DND-41 (cell line): ENCODE measurements at regions not wholly inside any gene's neighbourhood (a gene's known extent, or its start where the extent isn't known, plus 50 kb on each side); places are given as distances from the start of the nearest gene placed in this dataset.

ENCODE experiments used
- ATAC-seq: fragments of 200-7000 bp; cut with Tn5 transposase; 3 replicates; pipeline ENCODE4 v1.9.1; 2021; ENCODE audit warnings: low read depth; ENCODE audit not compliant: insufficient read depth
- DNase-seq: peaks from one replicate; pipeline ENCODE4 v3.0.0-alpha.2; 2020
- H2AFZ ChIP-seq: 2 replicates; pipeline ENCODE4 v1.6.0; 2012; ENCODE audit warnings: low read depth, low read length
- H3K27ac ChIP-seq: 2 replicates; pipeline ENCODE4 v1.5.1; 2012; ENCODE audit warnings: low read length, inconsistent platforms
- H3K27me3 ChIP-seq: fragments of 200-600 bp; sonication (generic); 2 replicates; pipeline ENCODE4 v1.6.0; 2012; ENCODE audit warnings: low read length, mild to moderate bottlenecking, inconsistent platforms; ENCODE audit not compliant: insufficient read depth, poor library complexity
- H3K36me3 ChIP-seq: 2 replicates; pipeline ENCODE4 v1.5.1; 2012; ENCODE audit warnings: low read length, inconsistent platforms; ENCODE audit not compliant: insufficient read depth
- H3K4me1 ChIP-seq: 2 replicates; pipeline ENCODE4 v1.5.1; 2012; ENCODE audit warnings: mild to moderate bottlenecking, low read length; ENCODE audit not compliant: insufficient read depth
- H3K4me2 ChIP-seq: 2 replicates; pipeline ENCODE4 v1.6.0; 2012; ENCODE audit warnings: mild to moderate bottlenecking, moderate library complexity, low read length, inconsistent platforms; ENCODE audit not compliant: insufficient read depth
- H3K4me3 ChIP-seq, 2 experiments: fragments of 200-600 bp in 1 of 2; shearing (Covaris generic) in 1 of 2; 2 replicates each; pipeline ENCODE4 v1.5.1; 2012 to 2016; ENCODE audit warnings: inconsistent platforms in 2 of 2, low read length in 2 of 2, mild to moderate bottlenecking in 2 of 2, low read depth in 1 of 2, moderate library complexity in 1 of 2
- H3K79me2 ChIP-seq: 2 replicates; pipeline ENCODE4 v1.6.0; 2012; ENCODE audit warnings: low read length, inconsistent platforms; ENCODE audit not compliant: insufficient read depth
- H3K9ac ChIP-seq: 2 replicates; pipeline ENCODE4 v1.6.0; 2012; ENCODE audit warnings: low read depth, mild to moderate bottlenecking, inconsistent platforms, low read length, moderate library complexity
- H3K9me3 ChIP-seq: 2 replicates; pipeline ENCODE4 v1.5.1; 2012; ENCODE audit warnings: low read length, moderate library complexity, mild to moderate bottlenecking, inconsistent platforms; ENCODE audit not compliant: insufficient read depth, severe bottlenecking
- H4K20me1 ChIP-seq: 2 replicates; pipeline ENCODE4 v1.6.0; 2012; ENCODE audit warnings: low read length; ENCODE audit not compliant: insufficient read depth
- EZH2 ChIP-seq: IDR thresholded peaks from 3 replicates; pipeline ENCODE4 v1.6.1; 2012; ENCODE audit warnings: borderline replicate concordance, low read depth, mild to moderate bottlenecking, moderate library complexity, low read length, inconsistent platforms; ENCODE audit not compliant: severe bottlenecking
- TF ChIP-seq, protein P1 (sequence below): IDR thresholded peaks from 2 replicates; pipeline ENCODE4 v1.5.1; 2012; ENCODE audit warnings: borderline replicate concordance, low read length, moderate library complexity, mild to moderate bottlenecking; ENCODE audit not compliant: poor library complexity, severe bottlenecking; ENCODE audit errors: extremely low read depth

DNA sequence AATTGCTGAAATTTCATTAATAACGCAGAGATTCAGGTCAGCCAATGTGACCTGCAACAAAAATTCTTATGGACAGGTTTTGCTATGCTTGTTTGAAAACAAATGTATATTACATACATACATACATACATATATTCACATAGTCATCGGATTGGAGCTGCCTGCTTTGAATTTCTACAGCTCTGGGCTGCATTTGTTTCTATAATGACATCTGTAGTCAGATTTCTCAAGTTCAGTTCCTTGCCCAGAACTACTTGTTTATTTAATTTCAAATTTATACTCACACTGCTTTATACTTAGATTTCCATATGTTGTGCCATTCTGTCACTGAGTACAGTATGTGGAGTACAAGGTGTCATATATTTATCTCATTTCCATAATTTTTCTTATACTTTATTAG, 2775.0 kb downstream of the PCDH9 start:
- TF ChIP-seq, protein P1, sequence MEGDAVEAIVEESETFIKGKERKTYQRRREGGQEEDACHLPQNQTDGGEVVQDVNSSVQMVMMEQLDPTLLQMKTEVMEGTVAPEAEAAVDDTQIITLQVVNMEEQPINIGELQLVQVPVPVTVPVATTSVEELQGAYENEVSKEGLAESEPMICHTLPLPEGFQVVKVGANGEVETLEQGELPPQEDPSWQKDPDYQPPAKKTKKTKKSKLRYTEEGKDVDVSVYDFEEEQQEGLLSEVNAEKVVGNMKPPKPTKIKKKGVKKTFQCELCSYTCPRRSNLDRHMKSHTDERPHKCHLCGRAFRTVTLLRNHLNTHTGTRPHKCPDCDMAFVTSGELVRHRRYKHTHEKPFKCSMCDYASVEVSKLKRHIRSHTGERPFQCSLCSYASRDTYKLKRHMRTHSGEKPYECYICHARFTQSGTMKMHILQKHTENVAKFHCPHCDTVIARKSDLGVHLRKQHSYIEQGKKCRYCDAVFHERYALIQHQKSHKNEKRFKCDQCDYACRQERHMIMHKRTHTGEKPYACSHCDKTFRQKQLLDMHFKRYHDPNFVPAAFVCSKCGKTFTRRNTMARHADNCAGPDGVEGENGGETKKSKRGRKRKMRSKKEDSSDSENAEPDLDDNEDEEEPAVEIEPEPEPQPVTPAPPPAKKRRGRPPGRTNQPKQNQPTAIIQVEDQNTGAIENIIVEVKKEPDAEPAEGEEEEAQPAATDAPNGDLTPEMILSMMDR, result no peak
- no peak for TF ChIP-seq EZH2
- no peaks in the 10 kb centered on the region for H3K9me3 ChIP-seq
- ATAC-seq (no peak), DNase-seq (no peak)
- H3K4me3 ChIP-seq, result no peak overlapping the region
- no peak overlapping the region for H3K9ac ChIP-seq
- no peak overlapping the region for H2AFZ ChIP-seq
- no peak overlapping the region for H3K4me2 ChIP-seq
- H3K27ac ChIP-seq, result no peak overlapping the region
- no peaks in the 10 kb centered on the region for H3K27me3 ChIP-seq
- H3K79me2 ChIP-seq, result no peaks in the 10 kb centered on the region
- no peaks in the 10 kb centered on the region for H3K4me1 ChIP-seq
- no peaks in the 10 kb centered on the region for H4K20me1 ChIP-seq
- no peaks in the 10 kb centered on the region for H3K36me3 ChIP-seq

DNA sequence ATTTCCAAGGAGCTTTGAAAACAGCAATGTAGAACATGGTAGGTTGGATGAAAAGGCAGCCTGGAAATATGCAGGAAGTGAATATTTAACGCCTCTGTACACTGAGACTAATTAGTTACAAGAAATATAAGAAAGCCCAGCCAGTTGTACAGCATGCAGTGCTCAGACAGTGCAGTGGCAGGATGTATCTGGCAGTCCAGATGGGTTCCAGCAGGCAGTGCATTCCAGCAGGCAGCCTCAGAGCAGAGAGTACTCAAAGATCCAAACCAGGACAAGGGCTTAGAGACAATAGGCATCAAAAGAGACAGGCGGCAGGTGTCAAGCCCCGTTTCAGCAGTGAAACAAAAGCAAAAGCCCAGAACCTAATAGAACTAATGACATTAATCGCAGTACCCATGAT, 2776.3 kb downstream of the PCDH9 start:
- Histone ChIP-seq H3K9me3 (no peaks in the 10 kb centered on the region), H3K79me2 (no peaks in the 10 kb centered on the region), H3K4me3 (no peak overlapping the region), H3K27ac (no peak overlapping the region), H3K9ac (no peak overlapping the region), H3K4me1 (no peaks in the 10 kb centered on the region), H2AFZ (no peak overlapping the region), H3K4me2 (no peak overlapping the region), H3K27me3 (no peaks in the 10 kb centered on the region), H3K36me3 (no peaks in the 10 kb centered on the region), H4K20me1 (no peaks in the 10 kb centered on the region)
- TF ChIP-seq EZH2, result no peak
- TF ChIP-seq, protein P1, result no peak
- no peak for DNase-seq
- ATAC-seq, result peak; percentile 33; the same call in 1 of the 3 replicates

DNA sequence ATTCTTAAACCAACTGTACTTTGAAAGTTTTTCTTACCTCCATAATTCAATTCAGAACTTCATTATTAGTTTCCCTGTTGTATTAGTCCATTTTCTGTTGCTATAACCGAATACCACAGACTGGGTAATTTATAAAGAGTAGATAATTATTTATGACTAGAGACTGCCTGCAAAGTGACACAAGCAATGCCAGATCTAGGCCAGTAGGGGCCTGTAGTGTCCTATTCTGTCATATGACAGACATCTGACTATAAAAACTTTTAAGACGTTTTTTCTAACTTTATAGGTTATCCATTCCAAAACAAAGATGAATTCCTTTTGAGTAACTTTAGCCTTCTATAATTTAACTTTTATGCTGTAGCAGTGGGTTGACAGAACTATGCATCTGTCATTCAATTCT, 2783.8 kb downstream of the PCDH9 start:
- Histone ChIP-seq H3K79me2 (no peaks in the 10 kb centered on the region), H3K4me3 (no peak overlapping the region), H3K9ac (no peak overlapping the region), H3K27me3 (no peaks in the 10 kb centered on the region), H3K9me3 (no peaks in the 10 kb centered on the region), H3K27ac (no peak overlapping the region), H3K36me3 (no peaks in the 10 kb centered on the region), H3K4me2 (no peak overlapping the region), H3K4me1 (no peaks in the 10 kb centered on the region), H2AFZ (no peak overlapping the region), H4K20me1 (no peaks in the 10 kb centered on the region)
- DNase-seq (no peak), ATAC-seq (no peak)
- no peak for TF ChIP-seq EZH2
- TF ChIP-seq, protein P1, result peak; percentile 30

DNA sequence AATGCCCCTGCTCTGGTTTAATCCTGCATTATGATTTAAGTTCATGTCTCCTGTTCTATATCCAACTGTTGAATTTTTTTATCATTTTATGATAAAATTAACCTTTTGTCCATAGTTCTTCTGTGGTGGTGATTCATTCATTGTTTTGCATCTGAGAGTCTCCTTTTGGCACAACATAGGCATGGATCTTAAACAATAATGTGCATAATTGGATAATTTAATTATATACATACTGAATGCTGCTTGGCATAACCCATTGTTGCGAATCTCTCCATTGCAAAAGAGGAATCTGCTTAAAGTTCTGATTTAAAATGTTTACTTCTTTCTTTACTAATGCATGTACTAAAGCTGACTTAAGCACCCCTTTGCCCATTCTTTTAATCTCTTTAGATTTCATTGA, 2788.4 kb downstream of the PCDH9 start:
- TF ChIP-seq EZH2, result no peak
- TF ChIP-seq, protein P1, result no peak

More for the DNA sequence above, 2788.4 kb downstream of the PCDH9 start:
- H3K4me3 ChIP-seq, result no peak overlapping the region
- no peaks in the 10 kb centered on the region for H3K4me1 ChIP-seq
- no peaks in the 10 kb centered on the region for H3K79me2 ChIP-seq
- ATAC-seq (no peak), DNase-seq (no peak)
- H3K27me3 ChIP-seq, result no peaks in the 10 kb centered on the region
- no peaks in the 10 kb centered on the region for H3K9me3 ChIP-seq
- H4K20me1 ChIP-seq, result no peaks in the 10 kb centered on the region
- H3K4me2 ChIP-seq, result no peak overlapping the region
- H3K36me3 ChIP-seq, result no peaks in the 10 kb centered on the region
- H3K27ac ChIP-seq, result no peak overlapping the region
- no peak overlapping the region for H3K9ac ChIP-seq
- no peak overlapping the region for H2AFZ ChIP-seq
